Umbilical cord (tissue), 1 donor: ENCODE measurements at regions not wholly inside any gene's neighbourhood (a gene's known extent, or its start where the extent isn't known, plus 50 kb on each side); places are given as distances from the start of the nearest gene placed in this dataset.
A peak's percentile ranks its signal among the peaks of the same experiment; 100 is the strongest.

Experiments
- DNase-seq: peaks from one replicate; pipeline ENCODE4 v3.0.0-alpha.2; 2015; ENCODE audit warnings: low spot score

- no peak for DNase-seq
These were observed 178.0 kb downstream of the ACTL7B start for GRCh38 chr9:108677776-108678175.

GRCh38 chr9:108676355-108676754 lies 179.4 kb downstream of the ACTL7B start:
- no peak for DNase-seq

- DNase-seq: no peak
These were observed 180.1 kb downstream of the ACTL7B start for GRCh38 chr9:108675708-108676107.

DNA sequence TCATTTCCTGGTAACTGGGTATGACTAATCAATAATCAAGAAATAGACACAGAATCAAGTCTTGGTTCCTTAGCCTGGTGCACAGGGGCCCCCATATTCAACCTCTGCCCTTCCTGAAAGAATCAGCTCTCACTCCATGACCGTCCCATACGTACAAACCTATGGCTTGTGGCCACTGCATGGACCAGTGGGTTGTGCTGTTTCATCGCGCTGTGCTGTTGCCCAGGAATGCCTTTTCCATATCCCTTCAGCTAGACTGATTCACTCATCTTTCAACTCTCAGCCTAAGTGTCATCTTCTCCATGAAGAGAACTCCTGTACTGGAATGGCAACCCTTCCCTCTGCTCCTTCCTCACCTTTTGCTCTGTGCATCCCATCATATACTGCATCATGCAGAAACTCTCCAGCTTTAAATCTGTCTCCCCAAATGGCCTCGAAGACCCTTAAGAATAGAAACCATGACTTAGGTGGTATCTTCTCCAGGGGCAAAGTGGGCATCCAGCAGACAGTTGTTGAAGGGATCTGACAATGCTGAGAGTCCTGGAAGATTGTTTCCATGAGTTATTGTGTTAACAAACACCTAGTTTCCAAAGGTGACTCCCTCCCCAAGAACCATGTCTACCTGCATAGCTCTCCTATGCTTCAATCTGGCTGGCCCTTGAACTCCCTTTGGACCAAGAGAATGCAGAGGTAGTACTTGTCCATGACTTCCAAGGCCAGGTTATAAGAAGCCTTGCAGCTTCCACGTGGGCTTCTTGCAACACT lies 180.8 kb downstream of the ACTL7B start:
- no peak for DNase-seq

- no peak for DNase-seq
These were observed 182.4 kb downstream of the ACTL7B start for GRCh38 chr9:108673386-108673785.

DNA sequence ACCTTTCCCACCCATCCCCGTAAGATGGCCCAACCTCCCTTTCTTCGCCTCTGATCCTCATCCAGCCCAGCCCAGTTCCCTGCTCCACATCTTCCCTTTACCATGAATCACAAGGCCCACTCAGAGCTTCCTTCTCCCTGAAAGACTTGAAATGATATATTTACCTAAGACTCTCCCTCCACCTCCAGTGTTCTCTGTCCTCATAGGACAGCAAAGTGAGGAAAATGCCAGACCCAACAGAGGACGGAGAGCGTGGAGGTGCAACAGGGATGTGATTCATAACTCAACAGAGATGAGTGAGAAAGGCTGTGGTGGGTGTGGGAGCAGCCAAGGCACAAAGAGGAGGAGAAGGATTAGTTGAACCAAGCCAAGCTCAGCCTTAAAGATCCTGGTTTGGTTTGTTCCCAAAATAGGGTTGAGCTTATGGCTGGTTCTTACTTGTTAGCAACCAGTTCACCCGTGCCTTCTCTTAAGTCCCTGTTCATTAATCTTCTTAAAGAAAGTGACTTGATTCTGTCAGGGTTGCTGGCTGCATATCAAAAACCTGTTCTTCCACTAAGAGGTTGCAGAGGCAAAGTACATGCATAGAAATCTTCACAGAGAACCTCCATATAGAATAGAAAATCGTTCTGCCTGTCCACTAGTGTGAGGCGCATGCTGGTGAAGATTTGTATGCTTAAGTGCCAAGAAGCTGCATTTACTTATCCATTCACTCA lies 183.2 kb downstream of the ACTL7B start:
- DNase-seq: peak; percentile 64

GRCh38 chr9:108671794-108672193 lies 184.0 kb downstream of the ACTL7B start:
- DNase-seq: peak; percentile 66

- DNase-seq: peak; percentile 46
These were observed 184.6 kb downstream of the ACTL7B start for GRCh38 chr9:108671176-108671575.

DNA sequence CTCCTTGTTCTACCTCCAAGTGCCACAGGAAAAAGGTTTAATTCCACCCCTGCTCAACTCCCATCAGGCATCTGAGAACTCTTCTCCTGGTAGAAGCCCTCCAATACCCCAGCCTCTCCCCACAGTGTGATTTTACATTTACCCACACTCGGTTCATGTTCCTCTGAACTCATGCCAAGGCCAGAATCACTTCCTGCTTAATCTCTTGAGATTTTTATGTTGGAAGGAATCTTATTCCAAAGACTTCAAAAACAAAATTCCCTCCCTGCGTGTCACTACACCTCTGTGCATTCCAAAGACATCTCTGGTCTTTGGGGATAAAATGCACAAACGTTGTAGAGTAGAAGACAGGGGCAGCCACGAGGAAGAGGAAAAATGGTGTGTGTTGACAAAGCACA lies 186.8 kb downstream of the ACTL7B start:
- no peak for DNase-seq

DNA sequence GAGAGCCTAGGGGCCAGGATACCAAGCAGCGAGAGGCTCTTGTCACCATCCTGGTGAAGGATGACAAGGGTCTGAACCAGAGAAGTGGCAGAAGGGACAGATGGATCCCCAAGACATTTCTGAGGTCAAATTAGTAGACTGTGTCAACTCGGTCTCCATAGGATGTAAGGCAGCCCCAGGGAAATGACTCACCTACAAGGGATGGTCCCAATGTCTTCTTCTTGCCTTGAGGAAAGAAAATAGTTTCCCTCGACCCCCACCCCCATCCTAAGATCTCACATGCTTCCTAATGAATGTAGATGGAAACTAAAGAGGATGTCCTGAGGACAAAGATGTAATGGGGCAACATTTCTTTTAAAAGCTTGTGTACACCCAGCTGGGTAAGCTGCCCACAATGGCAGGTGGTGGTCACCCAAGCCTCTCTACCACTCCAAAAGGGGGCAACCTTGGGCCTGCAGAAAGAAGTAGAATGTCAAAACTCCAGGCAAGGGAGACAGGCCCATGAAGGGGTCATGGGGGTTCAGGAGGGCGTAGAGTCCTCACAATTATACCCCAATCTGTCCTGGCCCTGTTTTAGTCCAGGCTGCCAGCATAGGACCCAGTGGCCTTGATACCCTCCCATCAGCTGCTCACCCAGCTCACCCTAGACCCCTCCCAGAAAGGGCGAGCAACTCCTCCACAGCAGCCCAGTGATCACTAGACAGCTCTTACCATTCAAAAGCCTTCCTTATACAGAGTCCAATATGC lies 187.4 kb downstream of the ACTL7B start:
- no peak for DNase-seq

DNA sequence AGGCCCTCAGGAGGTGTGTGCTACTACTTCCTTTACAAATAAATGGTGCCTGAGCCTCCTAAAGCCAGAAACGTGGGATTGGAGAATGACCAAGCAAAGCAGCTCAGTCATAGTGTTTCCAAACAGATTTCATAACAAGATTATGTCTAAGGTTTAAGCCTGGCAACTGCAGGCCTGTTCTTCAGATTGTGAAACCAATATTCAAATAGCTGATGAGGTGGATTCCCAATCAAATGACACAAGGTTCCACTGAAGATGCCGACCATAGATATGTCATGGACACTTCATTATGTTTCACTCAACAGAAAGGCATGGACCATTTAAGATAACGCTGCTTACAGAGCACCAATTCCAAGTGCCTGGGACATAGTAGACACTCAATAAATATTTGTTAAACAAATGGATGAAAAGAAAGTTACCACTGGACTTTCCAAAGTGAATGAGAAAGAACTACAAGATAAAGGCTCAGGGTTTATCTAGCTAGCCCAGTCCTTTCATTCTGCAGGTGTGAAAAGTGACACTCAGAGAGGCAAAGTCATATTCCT lies 189.5 kb downstream of the ACTL7B start:
- DNase-seq: no peak

GRCh38 chr9:108665521-108666239 lies 190.1 kb downstream of the ACTL7B start:
- DNase-seq: no peak

GRCh38 chr9:108664309-108665255 lies 191.2 kb downstream of the ACTL7B start:
- DNase-seq: peak; percentile 62

DNA sequence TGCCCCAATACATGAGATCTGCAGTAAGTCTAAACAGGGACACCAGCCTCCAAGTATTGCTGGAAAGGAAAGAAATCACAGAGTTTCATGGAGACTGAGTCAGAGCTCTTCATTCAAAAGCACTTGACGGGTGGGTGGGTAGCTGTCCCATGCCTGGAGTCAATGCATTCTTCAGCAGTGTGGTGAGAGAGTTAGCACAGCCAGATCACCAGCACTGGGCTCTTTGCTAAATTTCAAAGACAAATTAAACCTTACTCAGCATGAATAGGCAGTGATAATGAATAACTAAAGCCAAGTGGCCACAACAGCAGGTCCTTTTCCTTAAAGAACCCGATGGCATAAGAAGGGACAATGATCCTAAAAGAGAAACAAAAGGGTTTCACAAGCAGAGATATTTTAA lies 192.4 kb downstream of the ACTL7B start:
- DNase-seq: no peak

DNA sequence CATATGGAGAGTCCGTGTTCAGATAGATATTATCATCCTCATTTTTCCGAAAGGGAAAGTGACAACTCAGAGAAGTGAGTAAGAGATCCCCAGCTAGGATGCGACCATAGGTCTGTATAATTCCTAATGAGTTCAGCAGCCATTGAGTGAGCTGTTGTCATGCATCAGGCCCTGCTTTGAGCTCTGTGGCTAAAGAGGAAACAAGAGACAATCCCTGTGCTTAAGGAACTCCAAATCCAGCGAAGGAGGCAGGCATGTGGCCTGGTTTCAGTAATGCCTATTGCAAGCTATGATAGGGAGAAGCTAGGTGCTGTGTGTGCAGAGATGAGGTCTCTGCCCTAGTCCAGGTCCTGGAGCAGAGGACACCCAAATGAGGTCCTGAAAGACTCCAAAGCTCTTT lies 192.8 kb downstream of the ACTL7B start:
- peak; percentile 75 for DNase-seq

DNA sequence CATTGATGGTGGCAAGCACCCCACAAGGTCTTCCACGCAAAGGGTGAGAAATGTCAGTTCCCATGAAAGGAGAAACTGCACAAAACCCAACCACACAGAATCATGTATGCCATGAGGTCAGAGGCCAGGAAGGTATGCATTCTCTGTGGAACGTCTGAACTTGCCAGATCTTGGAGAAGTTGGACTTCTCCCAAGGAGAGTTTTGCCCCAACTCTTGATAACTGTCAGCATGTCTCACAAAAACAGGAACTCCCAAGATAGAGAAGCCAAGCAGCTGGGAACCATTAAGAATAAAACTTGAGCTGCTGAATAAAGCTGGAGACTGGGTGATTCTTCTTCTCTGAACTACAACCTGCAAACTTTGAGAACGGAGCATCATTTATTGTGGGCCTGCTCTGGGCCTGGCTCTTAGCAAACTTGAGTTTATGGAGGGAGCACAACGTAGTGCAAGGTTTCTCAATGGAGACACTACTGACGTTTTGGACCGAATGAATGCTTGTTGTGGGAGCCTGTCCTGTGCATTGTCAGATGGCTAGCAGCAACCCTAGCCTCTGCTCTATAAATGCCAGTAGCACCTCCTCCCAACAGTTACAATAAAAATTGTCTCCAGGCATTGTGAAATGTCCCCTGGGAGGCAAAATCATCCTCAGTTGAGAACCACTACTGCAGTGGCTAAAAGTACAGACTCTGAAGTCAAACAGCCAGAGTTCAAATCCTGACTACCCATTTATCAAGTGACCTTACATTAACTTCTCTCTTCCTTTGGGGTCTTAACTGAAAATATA lies 193.5 kb downstream of the ACTL7B start:
- no peak for DNase-seq

- no peak for DNase-seq
These were observed 199.2 kb downstream of the ACTL7B start for GRCh38 chr9:108656566-108656965.

DNA sequence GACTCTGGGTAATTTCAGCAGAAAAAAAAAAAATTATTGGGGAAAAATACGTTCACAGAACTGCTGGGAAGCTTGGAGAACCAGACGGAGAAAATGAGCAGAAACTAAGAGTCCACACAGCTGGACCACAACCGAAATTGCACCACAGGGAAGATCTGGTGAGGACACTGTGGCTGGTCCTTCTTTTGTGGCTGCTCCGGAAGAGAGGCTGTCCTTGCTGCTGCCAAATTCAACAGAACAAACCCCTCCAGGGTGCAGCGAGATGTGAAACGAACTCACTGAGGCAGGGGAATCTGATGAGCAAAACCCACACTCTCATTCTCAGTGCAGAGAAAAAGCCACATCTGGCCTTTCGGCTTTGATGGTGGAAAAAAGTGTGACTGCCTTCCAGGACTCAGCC lies 200.0 kb downstream of the ACTL7B start:
- no peak for DNase-seq

DNA sequence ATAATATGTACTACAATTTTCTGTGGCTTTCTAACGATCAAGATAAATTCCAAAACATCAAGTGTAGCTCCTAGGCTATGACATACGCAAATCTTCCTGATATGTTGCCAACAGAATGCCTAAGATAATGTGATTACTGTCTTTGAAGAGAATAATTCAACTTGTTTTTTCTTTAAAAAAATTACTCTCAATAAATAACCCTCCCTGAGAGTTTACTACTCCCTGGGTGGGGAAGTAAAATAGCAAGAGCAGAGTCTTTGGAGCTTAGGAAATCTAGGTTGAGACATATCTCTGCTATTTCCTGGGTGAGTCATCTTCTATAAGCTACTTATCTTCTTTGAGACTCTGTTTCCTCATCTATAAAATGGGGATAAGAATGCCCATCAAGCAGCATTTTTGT lies 201.2 kb downstream of the ACTL7B start:
- peak; percentile 51 for DNase-seq

DNA sequence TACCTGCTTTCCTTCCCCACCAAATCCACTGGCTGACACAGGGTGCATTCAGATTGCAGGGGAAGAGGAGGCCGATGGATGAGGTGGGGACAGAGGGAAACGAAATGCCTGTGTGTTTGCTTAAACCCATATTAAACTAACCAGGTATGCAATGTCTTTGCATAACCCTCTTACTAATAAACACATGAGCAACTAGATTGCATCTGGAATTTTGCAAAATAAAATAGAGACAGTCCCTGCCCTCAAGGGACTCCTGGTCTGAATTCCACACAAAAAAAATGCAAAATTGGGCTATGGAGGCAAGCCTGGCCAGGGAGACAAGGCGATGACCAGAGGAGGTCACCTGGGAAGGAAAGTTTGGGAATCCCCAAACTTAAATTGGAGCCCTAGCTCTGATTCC lies 202.9 kb downstream of the ACTL7B start:
- DNase-seq: no peak
